GM19463 (cell line): ENCODE measurements at regions not wholly inside any gene's neighbourhood (a gene's known extent, or its start where the extent isn't known, plus 50 kb on each side); places are given as distances from the start of the nearest gene placed in this dataset.
"Not testable (repeated sequence)": the region's sequence is repeated elsewhere in the genome, so short reads cannot be mapped to it uniquely, and the experiment has no call there.

ENCODE experiments used
- ATAC-seq: cut with Tn5 transposase; IDR thresholded peaks from one replicate; pipeline ENCODE4 v1.9.1; 2021; ENCODE audit warnings: mild to moderate bottlenecking, moderate library complexity; ENCODE audit not compliant: unreplicated experiment

DNA sequence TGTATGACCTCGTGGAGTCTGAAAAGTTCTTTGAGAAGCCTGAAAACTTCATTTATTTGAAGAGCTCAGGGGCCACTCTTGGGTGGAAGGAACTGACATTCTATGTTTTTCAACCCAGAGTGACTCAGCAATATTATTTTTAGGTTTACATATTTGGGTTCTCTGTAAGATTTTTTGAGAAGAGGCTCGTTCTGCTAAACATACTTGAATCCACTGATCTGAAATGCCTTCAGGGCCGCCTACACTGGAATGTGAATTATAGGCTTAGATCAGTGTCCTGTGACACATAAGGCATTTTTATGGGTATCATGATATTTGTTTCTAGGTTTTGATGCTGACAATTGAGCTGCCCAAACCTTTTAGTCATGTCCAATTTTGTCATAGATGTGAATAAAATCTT, 86.2 kb downstream of the PSAT1 start:
- ATAC-seq: no peak

GRCh38 chr9:78386348-78386747, 89.4 kb downstream of the PSAT1 start:
- no peak for ATAC-seq

GRCh38 chr9:78386773-78387172, 89.8 kb downstream of the PSAT1 start:
- no peak for ATAC-seq

GRCh38 chr9:78393340-78393739, 96.4 kb downstream of the PSAT1 start:
- ATAC-seq: no peak

DNA sequence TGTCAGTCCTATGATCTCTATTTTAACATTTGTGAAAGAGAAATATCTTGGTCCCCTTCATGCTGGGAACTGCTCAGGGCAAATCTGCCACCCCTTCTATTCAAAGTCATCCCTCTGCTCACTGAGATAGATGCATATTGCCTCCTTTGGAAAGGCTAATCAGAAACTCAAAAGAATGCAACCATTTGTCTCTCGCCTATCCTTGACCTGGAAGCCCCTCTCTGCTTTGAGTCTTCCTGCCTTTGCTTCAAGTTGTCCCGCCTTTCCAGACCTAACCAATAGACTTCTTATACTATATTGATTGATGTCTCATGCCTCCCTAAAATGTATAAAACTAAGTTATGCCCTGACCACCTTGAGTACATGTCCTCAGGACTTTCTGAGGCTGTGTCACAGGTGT, 97.0 kb downstream of the PSAT1 start:
- ATAC-seq: no peak

DNA sequence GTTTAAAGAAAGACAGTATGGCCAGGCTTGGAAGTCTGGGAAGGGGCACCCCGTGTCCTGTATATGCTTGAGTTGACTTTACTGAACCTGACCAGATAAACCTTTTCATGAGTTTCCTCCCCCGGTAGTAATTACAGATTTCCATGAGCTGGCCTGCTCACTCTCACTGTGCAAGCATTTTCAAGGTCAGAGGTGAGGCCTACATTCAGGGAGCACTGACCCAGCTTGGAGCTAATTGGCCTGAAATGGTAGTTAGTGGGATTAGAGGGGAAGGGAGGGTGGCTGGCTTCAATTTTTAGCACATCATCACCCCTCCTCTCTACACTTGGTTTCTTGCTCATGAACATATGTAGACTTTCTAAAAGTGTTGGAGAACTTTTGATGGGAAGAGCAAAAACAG, 99.2 kb downstream of the PSAT1 start:
- ATAC-seq: no peak

DNA sequence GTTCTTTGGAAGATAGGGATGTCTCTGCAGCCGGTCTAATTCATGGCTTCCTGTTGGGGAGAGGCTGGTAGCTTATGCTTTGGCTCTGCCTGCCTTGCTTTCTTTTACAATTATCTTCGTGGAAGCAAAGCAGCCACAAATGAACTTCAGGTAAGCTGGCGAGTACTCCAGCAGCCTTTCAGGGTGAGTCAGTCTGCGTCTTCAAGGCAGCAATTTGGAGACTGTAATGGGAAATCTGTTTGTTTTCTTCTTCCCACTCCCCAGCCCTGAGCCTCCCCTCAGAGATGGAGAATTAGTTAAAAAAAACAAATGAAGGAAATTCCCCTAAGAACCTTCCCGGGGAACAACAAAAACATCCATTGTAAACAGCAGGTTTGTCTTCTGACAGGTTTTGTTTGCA, 100.1 kb downstream of the PSAT1 start:
- no peak for ATAC-seq

- no peak for ATAC-seq
Observed at GRCh38 chr9:78397454-78397853, 100.5 kb downstream of the PSAT1 start.

- ATAC-seq: no peak
Observed at GRCh38 chr9:78399153-78399552, 102.2 kb downstream of the PSAT1 start.

GRCh38 chr9:78400496-78400895, 103.6 kb downstream of the PSAT1 start:
- no peak for ATAC-seq

GRCh38 chr9:78405461-78405860, 108.5 kb downstream of the PSAT1 start:
- ATAC-seq: no peak

DNA sequence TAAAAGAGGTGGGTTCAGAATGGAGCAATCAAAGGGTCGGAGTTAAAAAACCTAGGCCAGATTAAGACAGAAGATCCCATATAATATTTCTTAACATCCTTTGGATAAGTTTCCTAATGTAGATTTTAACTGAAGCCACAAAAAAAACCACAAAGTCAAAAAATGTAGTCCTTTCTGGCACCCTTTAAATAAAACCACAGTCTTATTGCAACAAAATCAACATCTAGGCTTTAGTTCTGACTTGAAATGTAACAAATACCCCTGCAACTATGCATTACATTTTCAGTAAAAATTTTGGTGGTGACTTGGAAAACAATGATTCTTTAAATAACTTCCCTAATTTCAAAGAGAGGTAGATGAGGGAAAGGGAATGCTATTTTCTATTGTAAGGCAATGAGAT, 109.2 kb downstream of the PSAT1 start:
- ATAC-seq: no peak

GRCh38 chr9:78406933-78407332, 110.0 kb downstream of the PSAT1 start:
- no peak for ATAC-seq

DNA sequence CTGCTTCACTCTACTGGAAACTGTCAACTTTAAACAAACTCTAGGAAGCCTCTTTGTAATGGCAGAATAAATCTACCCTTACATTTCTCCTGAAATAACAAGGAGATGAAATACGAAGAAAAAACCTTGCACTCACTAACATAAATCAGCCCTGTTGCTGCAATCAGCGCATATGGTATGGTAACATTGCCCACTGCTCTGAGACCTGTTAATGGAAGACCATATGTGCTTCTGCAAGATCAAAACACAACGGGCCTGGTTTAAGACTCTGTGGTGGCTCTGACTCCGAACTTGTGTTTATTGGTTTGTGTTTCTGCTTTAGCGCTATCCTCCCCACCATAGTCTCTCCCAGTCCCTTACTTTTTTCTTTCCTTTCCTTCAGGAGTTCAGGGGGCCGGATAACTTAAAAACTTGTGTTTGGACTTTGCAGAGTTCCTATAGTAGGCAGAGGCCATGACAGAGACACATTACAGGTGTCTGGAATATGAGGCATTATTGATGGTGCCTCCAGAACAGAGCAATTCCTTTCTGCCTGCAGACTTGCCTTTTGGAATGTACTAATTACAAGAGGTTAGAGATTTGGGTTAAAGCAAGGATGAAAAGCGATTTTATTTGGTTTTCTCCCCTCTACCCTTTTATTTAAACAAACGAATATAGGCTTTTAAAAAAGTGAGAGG, 110.8 kb downstream of the PSAT1 start:
- no peak for ATAC-seq

DNA sequence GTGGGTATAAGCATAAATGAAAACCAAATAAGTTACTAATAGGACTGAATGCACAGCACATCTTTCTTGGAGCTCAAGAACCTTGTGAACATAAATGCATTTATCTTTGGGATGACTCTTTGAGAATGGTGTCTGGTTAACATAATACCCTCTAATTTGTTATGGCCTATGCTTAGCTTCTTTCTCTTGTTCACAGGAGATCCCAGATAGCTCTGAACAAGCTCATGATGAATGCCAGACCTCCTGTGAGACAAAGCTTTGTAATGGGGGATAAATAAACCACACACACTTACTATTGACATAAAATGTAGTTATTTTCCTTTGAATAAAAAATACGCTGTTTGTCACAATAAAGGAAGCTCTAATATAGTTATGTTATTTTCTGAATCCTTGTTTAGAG, 111.5 kb downstream of the PSAT1 start:
- no peak for ATAC-seq

DNA sequence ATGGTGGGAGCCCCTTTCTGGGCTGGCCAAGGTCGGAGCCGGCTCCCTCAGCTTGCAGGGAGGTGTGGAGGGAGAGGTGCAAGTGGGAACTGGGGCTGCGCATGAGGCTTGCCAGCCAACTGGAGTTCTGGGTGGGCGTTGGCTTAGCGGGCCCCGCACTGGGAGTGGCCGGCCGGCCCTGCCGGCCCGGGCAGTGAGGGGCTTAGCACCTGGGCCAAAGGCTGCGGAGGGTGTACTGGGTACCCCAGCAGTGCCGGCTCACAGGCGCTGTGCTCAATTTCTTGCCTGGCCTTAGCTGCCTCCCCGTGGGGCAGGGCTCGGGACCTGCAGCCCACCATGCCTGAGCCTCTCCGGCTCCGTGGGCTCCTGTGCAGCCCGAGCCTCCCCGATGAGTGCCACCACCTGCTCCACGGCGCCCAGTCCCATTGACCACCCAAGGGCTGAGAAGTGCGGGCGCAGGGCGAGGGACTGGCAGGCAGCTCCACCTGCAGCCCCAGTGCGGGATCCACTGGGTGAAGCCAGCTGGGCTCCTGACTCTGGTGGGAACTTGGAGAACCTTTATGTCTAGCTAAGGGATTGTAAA, 113.1 kb downstream of the PSAT1 start:
- ATAC-seq: not testable (repeated sequence)

GRCh38 chr9:78422309-78422708, 125.4 kb downstream of the PSAT1 start:
- ATAC-seq: no peak

GRCh38 chr9:78424299-78424698, 127.4 kb downstream of the PSAT1 start:
- ATAC-seq: no peak

- ATAC-seq: no peak
Observed at GRCh38 chr9:78428640-78429039, 131.7 kb downstream of the PSAT1 start.

DNA sequence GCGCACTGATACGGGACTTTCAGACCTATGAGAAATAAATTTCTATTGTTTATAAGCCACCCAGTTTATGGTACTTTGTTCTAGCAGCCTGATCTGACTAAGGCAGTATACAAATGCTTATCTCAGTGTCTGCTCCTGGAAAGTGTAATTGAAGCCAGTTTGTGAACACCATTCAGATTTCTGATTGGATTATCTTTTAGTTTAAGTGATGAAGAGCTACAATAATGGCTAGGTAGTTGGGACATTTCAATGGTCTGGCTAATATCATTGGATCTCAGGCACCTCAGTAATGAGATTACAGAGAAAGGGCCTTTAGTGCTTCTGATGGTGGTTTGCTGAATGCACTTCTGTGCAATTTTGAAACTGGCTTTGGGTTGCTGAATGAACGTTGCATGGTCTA, 133.5 kb downstream of the PSAT1 start:
- ATAC-seq: no peak

DNA sequence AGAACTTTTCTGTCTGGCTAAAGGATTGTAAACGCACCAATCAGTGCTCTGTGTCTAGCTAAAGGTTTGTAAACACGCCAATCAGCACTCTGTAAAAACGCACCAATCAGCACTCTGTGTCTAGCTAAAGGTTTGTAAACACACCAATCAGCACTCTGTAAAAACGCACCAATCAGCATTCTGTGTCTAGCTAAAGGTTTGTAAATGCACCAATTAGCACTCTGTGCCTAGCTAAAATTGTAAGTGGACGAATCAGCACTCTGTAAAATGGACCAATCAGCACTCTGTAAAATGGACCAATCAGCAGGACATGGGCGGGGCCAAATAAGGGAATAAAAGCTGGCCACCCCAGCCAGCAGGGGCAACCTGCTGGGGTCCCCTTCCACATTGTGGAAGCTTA, 134.1 kb downstream of the PSAT1 start:
- ATAC-seq: not testable (repeated sequence)

- ATAC-seq: no peak
Observed at GRCh38 chr9:78436873-78437272, 139.9 kb downstream of the PSAT1 start.

GRCh38 chr9:78437296-78437695, 140.4 kb downstream of the PSAT1 start:
- ATAC-seq: no peak
